T-helper 17 cell (primary cell): ENCODE measurements at regions not wholly inside any gene's neighbourhood (a gene's known extent, or its start where the extent isn't known, plus 50 kb on each side); places are given as distances from the start of the nearest gene placed in this dataset.
"Not testable (repeated sequence)": the region's sequence is repeated elsewhere in the genome, so short reads cannot be mapped to it uniquely, and the experiment has no call there.

Source experiments
- ATAC-seq: fragments of 150-1000 bp; cut with Tn5 transposase; 2 replicates; pipeline ENCODE4 v1.10.0; 2021; ENCODE audit warnings: mild to moderate bottlenecking, moderate library complexity
- DNase-seq, 3 donors: peaks; one replicate each; pipeline versions ENCODE4 v3.0.0 to v3.0.0-alpha.2; 2020 to 2021
- H3K9me3 ChIP-seq: one replicate; pipeline ENCODE4 v1.7.0; 2013; ENCODE audit warnings: low read length, mild to moderate bottlenecking; ENCODE audit not compliant: control insufficient read depth, poor library complexity, severe bottlenecking
- H3K27ac Mint-ChIP-seq: one replicate; pipeline ENCODE4 v1.8.0; 2022; ENCODE audit warnings: mild to moderate bottlenecking, moderate library complexity, mixed read lengths
- H3K27me3 Mint-ChIP-seq: one replicate; pipeline ENCODE4 v1.8.0; 2022; ENCODE audit warnings: mixed read lengths
- H3K36me3 Mint-ChIP-seq: one replicate; pipeline ENCODE4 v1.8.0; 2022; ENCODE audit warnings: low read depth, mixed read lengths
- H3K4me1 Mint-ChIP-seq: one replicate; pipeline ENCODE4 v1.8.0; 2022; ENCODE audit warnings: mild to moderate bottlenecking, mixed read lengths
- H3K4me3 Mint-ChIP-seq: one replicate; pipeline ENCODE4 v1.8.0; 2022; ENCODE audit warnings: mild to moderate bottlenecking, moderate library complexity, mixed read lengths

DNA sequence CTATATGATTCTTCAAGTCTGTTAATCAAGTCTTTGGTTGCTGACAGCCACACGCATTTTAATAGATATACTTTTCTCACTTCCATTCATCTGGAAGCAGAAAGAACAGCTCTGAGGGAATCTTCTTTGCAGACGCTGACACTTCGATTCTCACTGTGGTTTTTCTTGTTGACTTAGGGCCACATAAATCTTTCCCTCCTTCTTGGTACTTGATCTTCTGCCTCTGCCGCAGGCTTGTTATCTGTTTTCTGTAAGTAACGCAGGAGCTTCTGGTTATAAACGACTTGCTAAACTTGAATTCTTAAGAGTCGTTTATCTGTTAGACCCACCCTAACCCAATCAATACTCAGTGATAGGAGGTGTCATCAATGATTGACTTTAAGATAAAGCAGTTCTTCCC, 268.8 kb upstream of the SULF2 start:
- Mint-ChIP-seq H3K27ac (no peak overlapping the region), H3K4me1 (no peaks in the 10 kb centered on the region), H3K36me3 (no peaks in the 10 kb centered on the region), H3K4me3 (no peak overlapping the region), H3K27me3 (peaks cover 17% of the 10 kb centered on the region)
- DNase-seq = no peak
- H3K9me3 ChIP-seq = no peaks in the 10 kb centered on the region
- no peak for ATAC-seq

- no peak for ATAC-seq
- H3K27ac Mint-ChIP-seq = no peak overlapping the region
- no peak overlapping the region for H3K4me3 Mint-ChIP-seq
- no peaks in the 10 kb centered on the region for H3K4me1 Mint-ChIP-seq
- no peaks in the 10 kb centered on the region for H3K9me3 ChIP-seq
- H3K36me3 Mint-ChIP-seq = no peaks in the 10 kb centered on the region
- no peak for DNase-seq
- peaks cover 15% of the 10 kb centered on the region for H3K27me3 Mint-ChIP-seq
Observed at GRCh38 chr20:48052475-48052835, 267.2 kb upstream of the SULF2 start.

DNA sequence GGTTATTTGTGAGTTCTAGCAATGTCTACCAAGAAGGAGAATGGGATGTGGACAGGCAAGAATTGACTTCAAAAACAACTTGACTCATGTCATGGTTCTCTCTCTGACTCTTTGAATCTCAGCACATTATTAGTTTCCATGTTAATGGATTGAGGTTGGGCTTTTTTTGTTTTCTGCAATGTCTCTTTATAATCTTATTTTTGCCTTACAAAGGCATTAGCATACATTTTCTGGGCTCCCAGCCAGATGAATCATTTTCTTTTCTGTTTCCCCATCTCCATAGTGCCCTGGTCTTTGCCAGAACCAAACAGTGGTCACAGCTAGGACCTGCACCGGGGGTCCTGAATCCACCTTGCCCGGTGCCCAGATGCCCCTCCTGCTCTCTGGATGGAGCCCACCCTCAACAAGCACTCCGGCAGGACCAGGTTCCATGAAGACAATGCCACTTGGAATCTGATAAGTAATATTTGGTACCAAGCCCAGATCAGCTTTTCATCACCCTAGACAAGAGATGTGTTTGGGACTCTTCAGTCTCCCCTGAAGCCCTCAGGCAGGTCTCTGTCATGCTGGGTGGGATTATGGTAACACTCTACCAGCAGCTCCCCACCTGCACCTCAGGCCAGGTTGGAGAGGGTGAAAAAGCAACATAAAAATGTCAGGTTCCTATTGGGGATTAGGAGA, 266.7 kb upstream of the SULF2 start:
- Mint-ChIP-seq H3K27ac (no peak overlapping the region), H3K27me3 (peaks cover 11% of the 10 kb centered on the region), H3K4me1 (no peaks in the 10 kb centered on the region), H3K4me3 (no peak overlapping the region), H3K36me3 (no peaks in the 10 kb centered on the region)
- ATAC-seq (no peak), DNase-seq (no peak)
- no peaks in the 10 kb centered on the region for H3K9me3 ChIP-seq

- H3K27ac Mint-ChIP-seq = no peak overlapping the region
- H3K4me1 Mint-ChIP-seq = no peaks in the 10 kb centered on the region
- H3K4me3 Mint-ChIP-seq = no peak overlapping the region
- H3K27me3 Mint-ChIP-seq = peaks cover 19% of the 10 kb centered on the region
- ATAC-seq (no peak), DNase-seq (no peak)
- H3K36me3 Mint-ChIP-seq = no peaks in the 10 kb centered on the region
- H3K9me3 ChIP-seq = no peaks in the 10 kb centered on the region
Observed at GRCh38 chr20:48049641-48050040, 264.4 kb upstream of the SULF2 start.

- no peak for ATAC-seq
- Mint-ChIP-seq H3K36me3 (no peaks in the 10 kb centered on the region), H3K27ac (no peak overlapping the region), H3K4me3 (no peak overlapping the region), H3K27me3 (peaks cover 16% of the 10 kb centered on the region), H3K4me1 (no peaks in the 10 kb centered on the region)
- no peak for DNase-seq
- H3K9me3 ChIP-seq = no peaks in the 10 kb centered on the region
Observed at GRCh38 chr20:48049171-48049570, 263.9 kb upstream of the SULF2 start.

DNA sequence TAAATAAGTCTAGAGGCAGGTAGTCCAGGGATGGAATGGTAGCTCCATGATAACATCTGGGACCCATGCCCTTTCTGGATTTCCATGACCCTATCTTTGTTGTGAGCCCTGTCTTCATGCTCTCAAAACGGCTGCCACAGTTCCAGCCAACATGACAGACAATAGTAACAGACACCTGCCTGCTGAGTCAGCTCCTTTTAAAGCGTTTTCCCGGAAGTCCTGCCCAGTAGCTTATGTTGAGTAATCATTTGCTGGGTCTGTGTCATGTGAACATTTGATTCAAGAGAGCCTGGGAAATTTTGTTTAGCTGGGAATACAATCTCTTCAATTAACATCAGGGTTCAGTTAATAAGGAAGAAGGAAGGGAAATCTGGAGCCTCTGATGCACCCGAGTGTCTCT, 262.2 kb upstream of the SULF2 start:
- H3K27me3 Mint-ChIP-seq = peaks cover 8% of the 10 kb centered on the region
- ATAC-seq (no peak), DNase-seq (no peak)
- no peak overlapping the region for H3K4me3 Mint-ChIP-seq
- H3K36me3 Mint-ChIP-seq = no peaks in the 10 kb centered on the region
- H3K4me1 Mint-ChIP-seq = no peaks in the 10 kb centered on the region
- H3K9me3 ChIP-seq = no peaks in the 10 kb centered on the region
- H3K27ac Mint-ChIP-seq = no peak overlapping the region

DNA sequence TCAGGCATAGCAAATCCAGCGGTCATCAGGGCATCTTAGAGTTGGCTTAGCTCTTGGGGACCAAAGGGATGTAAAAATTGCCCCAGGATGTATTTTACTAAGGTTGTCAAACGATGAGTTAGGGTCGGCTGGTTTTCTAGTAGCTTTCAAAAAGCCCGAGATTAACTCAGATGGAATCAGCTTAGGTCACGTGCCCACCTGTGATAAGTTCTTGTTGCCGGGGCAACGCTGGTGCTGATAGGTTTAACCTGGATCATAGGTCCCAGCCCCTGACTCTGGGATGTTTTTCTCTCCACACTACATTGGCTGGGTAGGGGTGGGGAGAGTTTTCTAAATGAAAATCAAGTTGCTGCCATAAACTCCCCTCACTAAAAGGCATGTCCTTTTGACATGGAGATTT, 257.3 kb upstream of the SULF2 start:
- Mint-ChIP-seq H3K27me3 (peaks cover 8% of the 10 kb centered on the region), H3K4me1 (no peaks in the 10 kb centered on the region), H3K4me3 (no peak overlapping the region), H3K36me3 (no peaks in the 10 kb centered on the region), H3K27ac (no peak overlapping the region)
- no peak for DNase-seq
- H3K9me3 ChIP-seq = no peaks in the 10 kb centered on the region
- ATAC-seq = no peak

- no peak overlapping the region for H3K4me3 Mint-ChIP-seq
- DNase-seq (no peak), ATAC-seq (no peak)
- H3K27me3 Mint-ChIP-seq = peaks cover 15% of the 10 kb centered on the region
- H3K27ac Mint-ChIP-seq = no peak overlapping the region
- H3K9me3 ChIP-seq = no peaks in the 10 kb centered on the region
- no peaks in the 10 kb centered on the region for H3K36me3 Mint-ChIP-seq
- H3K4me1 Mint-ChIP-seq = no peaks in the 10 kb centered on the region
Observed at GRCh38 chr20:48041078-48041780, 255.9 kb upstream of the SULF2 start.

- no peaks in the 10 kb centered on the region for H3K9me3 ChIP-seq
- H3K4me3 Mint-ChIP-seq = no peak overlapping the region
- ATAC-seq (no peak), DNase-seq (no peak)
- no peaks in the 10 kb centered on the region for H3K36me3 Mint-ChIP-seq
- H3K27me3 Mint-ChIP-seq = peaks cover 9% of the 10 kb centered on the region
- H3K27ac Mint-ChIP-seq = no peak overlapping the region
- H3K4me1 Mint-ChIP-seq = no peaks in the 10 kb centered on the region
Observed at GRCh38 chr20:48040491-48040890, 255.2 kb upstream of the SULF2 start.

- DNase-seq (no peak), ATAC-seq (no peak)
- H3K4me3 Mint-ChIP-seq = no peak overlapping the region
- no peaks in the 10 kb centered on the region for H3K36me3 Mint-ChIP-seq
- no peak overlapping the region for H3K27ac Mint-ChIP-seq
- H3K4me1 Mint-ChIP-seq = no peaks in the 10 kb centered on the region
- no peaks in the 10 kb centered on the region for H3K9me3 ChIP-seq
- peaks cover 13% of the 10 kb centered on the region for H3K27me3 Mint-ChIP-seq
Observed at GRCh38 chr20:48040051-48040450, 254.8 kb upstream of the SULF2 start.

DNA sequence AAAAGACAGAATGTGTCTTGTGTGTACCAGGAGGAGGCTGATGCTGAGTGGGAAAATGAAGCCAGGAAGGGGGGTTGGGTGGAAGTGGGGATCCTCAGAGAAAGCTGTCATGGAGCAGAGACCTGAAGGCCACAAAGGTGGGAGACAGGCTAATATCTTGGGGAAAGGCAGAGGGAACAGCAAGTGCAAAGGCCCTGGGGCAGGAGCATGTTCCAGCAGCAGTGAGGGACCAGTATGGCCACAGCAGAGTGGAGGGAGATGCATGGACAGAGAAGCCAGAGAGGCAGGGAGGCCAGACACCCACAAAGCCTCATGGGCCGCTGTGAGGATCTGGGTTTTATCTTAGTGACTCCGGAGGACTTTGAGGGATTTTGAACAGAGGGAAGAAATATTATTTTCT, 254.2 kb upstream of the SULF2 start:
- no peak for DNase-seq
- Mint-ChIP-seq H3K4me1 (no peaks in the 10 kb centered on the region), H3K36me3 (no peaks in the 10 kb centered on the region), H3K27ac (no peak overlapping the region), H3K27me3 (peaks cover 18% of the 10 kb centered on the region), H3K4me3 (no peak overlapping the region)
- ATAC-seq = no peak
- no peaks in the 10 kb centered on the region for H3K9me3 ChIP-seq

DNA sequence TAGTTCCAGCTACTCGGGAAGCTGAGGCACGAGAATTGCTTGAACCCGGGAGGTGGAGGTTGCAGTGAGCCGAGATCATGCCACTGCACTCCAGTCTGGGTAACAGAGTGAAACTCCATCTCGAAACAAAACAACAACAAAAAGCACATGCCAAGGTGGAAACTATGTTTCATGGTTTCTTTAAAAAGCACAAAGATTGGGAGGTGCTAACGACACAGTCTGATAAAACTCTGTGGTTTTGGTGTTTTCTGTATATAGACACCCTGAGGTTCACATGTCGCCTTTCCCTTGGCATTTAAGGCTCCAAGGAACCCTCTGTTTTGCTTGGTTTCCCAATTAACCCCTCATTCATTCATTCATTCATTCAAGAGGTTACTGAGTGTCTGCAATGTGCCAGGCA, 253.4 kb upstream of the SULF2 start:
- DNase-seq (no peak), ATAC-seq (no peak)
- peaks cover 19% of the 10 kb centered on the region for H3K27me3 Mint-ChIP-seq
- no peaks in the 10 kb centered on the region for H3K9me3 ChIP-seq
- no peak overlapping the region for H3K27ac Mint-ChIP-seq
- no peaks in the 10 kb centered on the region for H3K4me1 Mint-ChIP-seq
- no peak overlapping the region for H3K4me3 Mint-ChIP-seq
- H3K36me3 Mint-ChIP-seq = no peaks in the 10 kb centered on the region

DNA sequence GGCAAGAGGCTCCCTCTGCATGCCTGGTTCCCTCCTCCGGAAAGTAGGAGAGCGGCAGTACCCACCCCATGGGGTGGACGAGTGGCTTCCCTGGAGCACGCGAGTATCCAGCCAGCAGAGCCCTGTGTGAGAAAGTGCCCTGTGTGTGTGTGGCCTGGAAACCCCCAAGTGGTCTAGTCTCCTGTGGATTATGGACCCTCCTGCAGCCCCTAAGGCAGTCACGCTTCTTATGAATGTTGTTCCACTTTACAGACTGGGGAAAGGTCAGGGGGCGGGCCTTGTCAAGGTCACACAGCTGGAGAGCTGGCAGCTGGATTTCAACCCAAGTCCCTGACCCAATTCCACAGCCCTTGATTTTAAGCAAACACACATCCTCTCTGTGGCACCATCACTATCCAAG, 252.5 kb upstream of the SULF2 start:
- H3K36me3 Mint-ChIP-seq, H3K4me1 Mint-ChIP-seq, H3K27ac Mint-ChIP-seq: not testable (repeated sequence)

More for the DNA sequence above, 252.5 kb upstream of the SULF2 start:
- not testable (repeated sequence) for ATAC-seq, H3K4me3 Mint-ChIP-seq, DNase-seq, H3K9me3 ChIP-seq
- H3K27me3 Mint-ChIP-seq = peaks cover 25% of the 10 kb centered on the region
